ENCODE measurements at regions not wholly inside any gene's neighbourhood (a gene's known extent, or its start where the extent isn't known, plus 50 kb on each side); places are given as distances from the start of the nearest gene placed in this dataset.

DNA sequence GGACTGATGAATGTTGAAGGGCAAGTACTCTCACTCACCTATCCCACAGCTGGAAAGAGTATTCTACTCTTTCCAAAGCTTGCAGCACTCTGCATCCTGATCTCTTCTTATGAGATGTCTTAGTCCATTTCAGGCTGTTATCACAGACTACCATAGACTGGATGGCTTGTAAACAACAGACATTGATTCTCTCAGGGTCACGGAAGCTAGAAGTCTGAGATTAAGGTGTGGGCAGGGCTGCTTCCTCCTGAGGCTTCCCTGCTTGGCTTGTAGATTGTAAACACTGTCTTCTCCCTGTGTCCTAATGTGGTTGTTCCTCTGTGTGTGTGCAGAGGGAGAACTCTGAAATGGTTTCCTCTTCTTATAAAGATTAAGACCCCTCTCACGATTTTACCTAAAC, 131.2 kb downstream of the MXRA5 start:
- Histone ChIP-seq H3K9me3 (peaks cover 0 to under 1% of the 10 kb centered on the region in 2 donors), H3K36me3 (no peaks in the 10 kb centered on the region), H3K27ac (no peak overlapping the region), H3K27me3 (no peaks in the 10 kb centered on the region), H3K4me1 (no peaks in the 10 kb centered on the region), H3K4me3 (no peak overlapping the region)
- TF ChIP-seq POLR2A (IDR thresholded peaks at IDR 0.05): no peak
- intact Hi-C loops (cut with DNase I; ENCODE audit: low total_unique reads): no loop called here
- no peak for DNase-seq (ENCODE audit: low spot score in 2 of 2)

DNA sequence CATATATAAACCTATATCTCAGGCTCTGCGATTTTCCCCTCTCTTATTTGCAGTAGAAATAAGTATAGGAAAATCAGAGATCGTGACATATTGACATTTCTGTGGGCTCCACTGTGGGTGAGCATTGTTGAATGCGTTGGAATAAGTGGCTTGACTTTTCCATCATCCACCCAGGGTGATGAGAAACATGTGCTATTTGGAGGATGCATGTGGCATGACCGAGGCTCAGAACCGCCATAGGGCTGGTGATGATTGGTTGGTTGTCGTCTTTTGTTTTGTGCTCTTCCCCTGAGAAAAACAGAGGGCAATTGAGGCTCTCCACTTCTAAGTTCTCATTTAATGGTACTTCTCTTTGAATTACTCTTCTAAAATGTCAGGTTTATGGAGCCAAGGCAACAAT, 140.1 kb downstream of the MXRA5 start:
- Histone ChIP-seq H3K36me3 (no peaks in the 10 kb centered on the region), H3K4me3 (no peak overlapping the region), H3K27ac (no peak overlapping the region), H3K4me1 (no peaks in the 10 kb centered on the region), H3K27me3 (peaks cover 0 to 3% of the 10 kb centered on the region in 2 donors), H3K9me3 (no peaks in the 10 kb centered on the region)
- intact Hi-C loops (cut with DNase I; ENCODE audit: low total_unique reads): no loop called here
- no peak for TF ChIP-seq POLR2A (IDR thresholded peaks at IDR 0.05)
- no peak for TF ChIP-seq POLR2AphosphoS5 (IDR thresholded peaks at IDR 0.05)
- TF ChIP-seq, protein P1, sequence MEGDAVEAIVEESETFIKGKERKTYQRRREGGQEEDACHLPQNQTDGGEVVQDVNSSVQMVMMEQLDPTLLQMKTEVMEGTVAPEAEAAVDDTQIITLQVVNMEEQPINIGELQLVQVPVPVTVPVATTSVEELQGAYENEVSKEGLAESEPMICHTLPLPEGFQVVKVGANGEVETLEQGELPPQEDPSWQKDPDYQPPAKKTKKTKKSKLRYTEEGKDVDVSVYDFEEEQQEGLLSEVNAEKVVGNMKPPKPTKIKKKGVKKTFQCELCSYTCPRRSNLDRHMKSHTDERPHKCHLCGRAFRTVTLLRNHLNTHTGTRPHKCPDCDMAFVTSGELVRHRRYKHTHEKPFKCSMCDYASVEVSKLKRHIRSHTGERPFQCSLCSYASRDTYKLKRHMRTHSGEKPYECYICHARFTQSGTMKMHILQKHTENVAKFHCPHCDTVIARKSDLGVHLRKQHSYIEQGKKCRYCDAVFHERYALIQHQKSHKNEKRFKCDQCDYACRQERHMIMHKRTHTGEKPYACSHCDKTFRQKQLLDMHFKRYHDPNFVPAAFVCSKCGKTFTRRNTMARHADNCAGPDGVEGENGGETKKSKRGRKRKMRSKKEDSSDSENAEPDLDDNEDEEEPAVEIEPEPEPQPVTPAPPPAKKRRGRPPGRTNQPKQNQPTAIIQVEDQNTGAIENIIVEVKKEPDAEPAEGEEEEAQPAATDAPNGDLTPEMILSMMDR (IDR thresholded peaks at IDR 0.05): no peak
- no peak for DNase-seq (ENCODE audit: low spot score in 2 of 2)

- Histone ChIP-seq H3K4me3 (no peak overlapping the region), H3K4me1 (no peaks in the 10 kb centered on the region), H3K27ac (no peak overlapping the region), H3K36me3 (no peaks in the 10 kb centered on the region), H3K27me3 (peaks cover 0 to 3% of the 10 kb centered on the region in 2 donors), H3K9me3 (no peaks in the 10 kb centered on the region)
- no peak for DNase-seq (ENCODE audit: low spot score in 2 of 2)
- no peak for TF ChIP-seq POLR2A (IDR thresholded peaks at IDR 0.05)
- TF ChIP-seq, protein P1 (IDR thresholded peaks at IDR 0.05): no peak
- TF ChIP-seq POLR2AphosphoS5 (IDR thresholded peaks at IDR 0.05): no peak
- intact Hi-C loops (cut with DNase I; ENCODE audit: low total_unique reads): no loop called here
Measured at GRCh38 chrX:3204606-3205005, 141.8 kb downstream of the MXRA5 start.

- no peak for DNase-seq (ENCODE audit: low spot score in 2 of 2)
- TF ChIP-seq POLR2A (IDR thresholded peaks at IDR 0.05) (no peak), POLR2AphosphoS5 (IDR thresholded peaks at IDR 0.05) (no peak)
- TF ChIP-seq, protein P1 (IDR thresholded peaks at IDR 0.05): no peak
- H3K27me3 ChIP-seq: no peaks in the 10 kb centered on the region
- H3K4me1 ChIP-seq: no peaks in the 10 kb centered on the region
- H3K36me3 ChIP-seq: no peaks in the 10 kb centered on the region
- H3K27ac ChIP-seq: no peak overlapping the region
- peaks cover 0 to 14% of the 10 kb centered on the region in 2 donors for H3K9me3 ChIP-seq
- intact Hi-C loops (cut with DNase I; ENCODE audit: low total_unique reads): no loop called here
- H3K4me3 ChIP-seq: no peak overlapping the region
Measured at GRCh38 chrX:3195845-3196244, 150.6 kb downstream of the MXRA5 start.

DNA sequence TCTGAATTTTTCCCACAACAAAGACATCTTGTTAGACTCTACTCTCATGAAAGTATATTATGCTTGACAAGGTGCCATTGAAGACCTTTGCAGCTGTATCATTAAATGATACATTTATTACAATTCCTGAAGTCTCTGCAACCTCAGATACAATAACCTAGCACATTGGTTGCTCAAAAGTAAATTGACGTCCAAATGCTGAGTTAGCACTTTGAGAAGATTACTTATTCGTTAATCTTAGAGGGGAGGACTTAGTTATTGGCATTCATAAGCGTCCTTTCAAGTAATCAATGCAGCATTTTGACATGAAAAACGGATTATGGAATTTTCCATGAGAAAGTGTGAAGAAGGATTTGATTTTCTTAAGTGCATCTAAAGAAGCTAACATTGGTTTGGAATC, 151.6 kb downstream of the ARSF start:
- Histone ChIP-seq H3K27ac (no peak overlapping the region), H3K9me3 (peaks cover 0 to 5% of the 10 kb centered on the region in 2 donors), H3K36me3 (no peaks in the 10 kb centered on the region), H3K4me3 (no peak overlapping the region), H3K27me3 (no peaks in the 10 kb centered on the region), H3K4me1 (no peaks in the 10 kb centered on the region)
- TF ChIP-seq, protein P1 (IDR thresholded peaks at IDR 0.05): no peak
- TF ChIP-seq POLR2A (IDR thresholded peaks at IDR 0.05): no peak
- no peak for TF ChIP-seq POLR2AphosphoS5 (IDR thresholded peaks at IDR 0.05)
- intact Hi-C loops (cut with DNase I; ENCODE audit: low total_unique reads): no loop called here
- no peak for DNase-seq (ENCODE audit: low spot score in 2 of 2)

GRCh38 chrX:3191796-3192195, 150.5 kb downstream of the ARSF start:
- DNase-seq (ENCODE audit: low spot score in 2 of 2): no peak
- Histone ChIP-seq H3K4me3 (no peak overlapping the region), H3K27ac (no peak overlapping the region), H3K36me3 (no peaks in the 10 kb centered on the region), H3K4me1 (no peaks in the 10 kb centered on the region), H3K9me3 (no peaks in the 10 kb centered on the region), H3K27me3 (no peaks in the 10 kb centered on the region)
- intact Hi-C loops (cut with DNase I; ENCODE audit: low total_unique reads): no loop called here
- TF ChIP-seq, protein P1 (IDR thresholded peaks at IDR 0.05): no peak
- no peak for TF ChIP-seq POLR2A (IDR thresholded peaks at IDR 0.05)
- TF ChIP-seq POLR2AphosphoS5 (IDR thresholded peaks at IDR 0.05): no peak
